HL-60 (cell line): ENCODE measurements at regions not wholly inside any gene's neighbourhood (a gene's known extent, or its start where the extent isn't known, plus 50 kb on each side); places are given as distances from the start of the nearest gene placed in this dataset.

Experiments used
- DNase-seq, 2 experiments: peaks; one replicate each; pipeline ENCODE4 v3.0.0-alpha.2; 2010 to 2020; ENCODE audit warnings: low read depth in 1 of 2, low spot score in 1 of 2
- H3K27ac ChIP-seq: fragments of 250-450 bp; sonication (Bioruptor Pico); replicated peaks from 2 replicates; pipeline ENCODE4 v1.5.1; 2020; ENCODE audit warnings: mild to moderate bottlenecking, moderate library complexity
- H3K27me3 ChIP-seq: fragments of 250-450 bp; sonication (Bioruptor Pico); 2 replicates; pipeline ENCODE4 v1.5.1; 2021; ENCODE audit warnings: mild to moderate bottlenecking, moderate library complexity; ENCODE audit not compliant: insufficient read depth, poor library complexity, severe bottlenecking
- H3K4me3 ChIP-seq: replicated peaks from 2 replicates; pipeline ENCODE4 v1.5.1; 2011; ENCODE audit warnings: mild to moderate bottlenecking, control low read depth, low read length; ENCODE audit not compliant: insufficient read depth
- CTCF ChIP-seq: IDR thresholded peaks from one replicate; pipeline ENCODE4 v1.5.1; 2011; ENCODE audit warnings: low read length, control low read depth, inconsistent platforms; ENCODE audit not compliant: insufficient read depth
- GABPA ChIP-seq: IDR thresholded peaks from 2 replicates; pipeline ENCODE4 v1.6.1; 2012; ENCODE audit warnings: low read depth
- POLR2AphosphoS5 ChIP-seq: IDR thresholded peaks from 2 replicates; pipeline ENCODE4 v1.6.1; 2012; ENCODE audit warnings: low read depth
- REST ChIP-seq: IDR thresholded peaks from 2 replicates; pipeline ENCODE4 v1.6.1; 2012; ENCODE audit warnings: low read depth; ENCODE audit not compliant: insufficient replicate concordance
- SPI1 ChIP-seq: IDR thresholded peaks from 2 replicates; pipeline ENCODE4 v1.6.1; 2012; ENCODE audit warnings: low read depth, mild to moderate bottlenecking, borderline replicate concordance

GRCh38 chr6:170029416-170030283 is 261.2 kb downstream of the DLL1 start:
- no peaks in the 10 kb centered on the region for H3K27me3 ChIP-seq
- H3K4me3 ChIP-seq, result no peak overlapping the region
- no peak for DNase-seq
- no peak for TF ChIP-seq CTCF
- no peak overlapping the region for H3K27ac ChIP-seq

- Histone ChIP-seq H3K4me3 (no peak overlapping the region), H3K27ac (no peak overlapping the region), H3K27me3 (no peaks in the 10 kb centered on the region)
- DNase-seq, result no peak
- no peak for TF ChIP-seq POLR2AphosphoS5
- TF ChIP-seq SPI1, result no peak
- TF ChIP-seq GABPA, result no peak
- no peak for TF ChIP-seq CTCF
- no peak for TF ChIP-seq REST
Observed at GRCh38 chr6:170028629-170029345, 262.1 kb downstream of the DLL1 start.

GRCh38 chr6:170027647-170028043 is 263.2 kb downstream of the DLL1 start:
- no peak overlapping the region for H3K4me3 ChIP-seq

GRCh38 chr6:170026751-170027646 is 263.9 kb downstream of the DLL1 start:
- TF ChIP-seq POLR2AphosphoS5 (no peak), SPI1 (no peak), REST (no peak), CTCF (no peak), GABPA (no peak)
- no peak overlapping the region for H3K4me3 ChIP-seq
- H3K27ac ChIP-seq, result no peak overlapping the region
- no peaks in the 10 kb centered on the region for H3K27me3 ChIP-seq
- no peak for DNase-seq

More at GRCh38 chr6:170027647-170028043, 263.2 kb downstream of the DLL1 start:
- Histone ChIP-seq H3K27me3 (no peaks in the 10 kb centered on the region), H3K27ac (no peak overlapping the region)
- TF ChIP-seq SPI1, result no peak
- DNase-seq, result no peak
